ENCODE measurements at regions not wholly inside any gene's neighbourhood (a gene's known extent, or its start where the extent isn't known, plus 50 kb on each side); places are given as distances from the start of the nearest gene placed in this dataset.

- 74% methylated on average over 2 of the region's 2 CpGs; no CpG with 5 or more reads in 1 of the 2 experiments for WGBS, 2 experiments (ENCODE audit: extremely low coverage in 1 of 2, insufficient coverage in 1 of 2, insufficient read length in 1 of 2, insufficient replicate concordance in 2 of 2, low coverage in 1 of 2, low lambda C conversion rate in 2 of 2, missing lambda C conversion rate in 1 of 2)
- H3K27ac ChIP-seq (ENCODE audit: low read depth, low read length): no peak overlapping the region
- no peak for FAIRE-seq
Observed at GRCh38 chr2:117702098-117702497, 112.4 kb upstream of the DDX18 start.

More at GRCh38 chr2:117702098-117702497, 112.4 kb upstream of the DDX18 start:
- H2BK12ac ChIP-seq (ENCODE audit: low read depth, low read length): no peak overlapping the region
- no peaks in the 10 kb centered on the region for H3K36me3 ChIP-seq (ENCODE audit: control insufficient read depth in 2 of 4, insufficient read depth in 4 of 4, low read length in 3 of 4)
- no peak overlapping the region for H4K5ac ChIP-seq (ENCODE audit: insufficient read length, low read depth, low read length)
- H3K23me2 ChIP-seq (ENCODE audit: low read depth, low read length): no peaks in the 10 kb centered on the region
- TF ChIP-seq RBBP5 (IDR thresholded peaks at IDR 0.05; ENCODE audit: borderline replicate concordance, low read depth, low read length) (no peak), BACH1 (IDR thresholded peaks at IDR 0.05; ENCODE audit: low read length) (no peak), NANOG (IDR thresholded peaks at IDR 0.05; ENCODE audit: insufficient read depth, low read depth, low read length, poor library complexity, severe bottlenecking) (no peak), JUN (IDR thresholded peaks at IDR 0.05; ENCODE audit: low read depth, low read length) (no peak), RFX5 (IDR thresholded peaks at IDR 0.05; ENCODE audit: borderline replicate concordance, low read depth, low read length) (no peak), CTCF (IDR thresholded peaks at IDR 0.05; ENCODE audit: control extremely low read depth in 1 of 3, insufficient read depth in 1 of 3, low read depth in 1 of 3, low read length in 3 of 3) (no peak)
- H3K23ac ChIP-seq (ENCODE audit: insufficient read length): no peak overlapping the region
- H3K9me3 ChIP-seq (ENCODE audit: insufficient read depth in 2 of 2, low read depth in 1 of 2, low read length in 1 of 2): no peaks in the 10 kb centered on the region
- H3K4ac ChIP-seq (replicated peaks; ENCODE audit: insufficient read length, low read depth, low read length): no peak overlapping the region
- no peak overlapping the region for H3K9ac ChIP-seq (replicated peaks in 1 of 4; ENCODE audit: extremely low read depth in 1 of 4, low read depth in 3 of 4, low read length in 3 of 4)
- H2BK5ac ChIP-seq (ENCODE audit: low read depth, low read length): no peak overlapping the region
- H3K27me3 ChIP-seq (replicated peaks in 1 of 4; ENCODE audit: control insufficient read depth in 3 of 4, extremely low read depth in 1 of 4, insufficient read depth in 3 of 4, low read length in 3 of 4): no peaks in the 10 kb centered on the region
- H3K4me1 ChIP-seq (replicated peaks in 1 of 4; ENCODE audit: control insufficient read depth in 3 of 4, insufficient read depth in 4 of 4, low read length in 3 of 4): no peaks in the 10 kb centered on the region
- no peak for DNase-seq (ENCODE audit: low read depth in 1 of 2, low spot score in 2 of 2)
- H3K14ac ChIP-seq (ENCODE audit: insufficient read length): no peak overlapping the region
- ChIA-PET POLR2A (ENCODE audit: partially characterized antibody) (interaction anchor here (0.7 kb wide), 1 partner anchor 275 kb away, joined by 3 read pairs; no protein-coding TSS in a partner anchor), CTCF (ENCODE audit: partially characterized antibody) (interaction anchor here (1.5 kb wide), 1 partner anchor 17 kb away, joined by 4 read pairs; no protein-coding TSS in a partner anchor)
- H2BK15ac ChIP-seq (ENCODE audit: low read length): no peak overlapping the region
- H4K8ac ChIP-seq (ENCODE audit: extremely low read depth, insufficient read depth, low read length): no peak overlapping the region
- H3K4me2 ChIP-seq (ENCODE audit: insufficient read depth in 1 of 2, low read depth in 2 of 2, low read length in 2 of 2): no peak overlapping the region
- no peaks in the 10 kb centered on the region for H3K79me1 ChIP-seq (ENCODE audit: low read depth, low read length)
- no peak overlapping the region for H2AK5ac ChIP-seq (ENCODE audit: low read depth, low read length)
- no peak overlapping the region for H3K4me3 ChIP-seq (ENCODE audit: extremely low read depth in 1 of 4, insufficient read depth in 2 of 4, low read depth in 3 of 4, low read length in 4 of 4)
- H3K56ac ChIP-seq (replicated peaks; ENCODE audit: insufficient read length, low read depth, low read length): no peak overlapping the region
- H2BK20ac ChIP-seq (ENCODE audit: low read length): no peak overlapping the region
- H2BK120ac ChIP-seq (replicated peaks; ENCODE audit: low read depth, low read length): no peak overlapping the region
- no peak overlapping the region for H3K18ac ChIP-seq (ENCODE audit: extremely low read depth, low read length)
- no peak overlapping the region for H4K91ac ChIP-seq (replicated peaks; ENCODE audit: insufficient read length, low read length)
- no peak overlapping the region for H2AFZ ChIP-seq (ENCODE audit: low read length)
- H3K79me2 ChIP-seq (ENCODE audit: control insufficient read depth in 1 of 2, insufficient read depth in 2 of 2, low read length in 2 of 2): no peaks in the 10 kb centered on the region
- no peaks in the 10 kb centered on the region for H4K20me1 ChIP-seq (replicated peaks in 1 of 2; ENCODE audit: control insufficient read depth in 1 of 2, insufficient read depth in 2 of 2, low read length in 2 of 2)
